Effector CD8-positive, alpha-beta T cell (primary cell): ENCODE measurements at regions not wholly inside any gene's neighbourhood (a gene's known extent, or its start where the extent isn't known, plus 50 kb on each side); places are given as distances from the start of the nearest gene placed in this dataset.

Experiments
- DNase-seq: peaks from one replicate; lab custom pipeline; 2025; lab: John Stamatoyannopoulos, UW

DNA sequence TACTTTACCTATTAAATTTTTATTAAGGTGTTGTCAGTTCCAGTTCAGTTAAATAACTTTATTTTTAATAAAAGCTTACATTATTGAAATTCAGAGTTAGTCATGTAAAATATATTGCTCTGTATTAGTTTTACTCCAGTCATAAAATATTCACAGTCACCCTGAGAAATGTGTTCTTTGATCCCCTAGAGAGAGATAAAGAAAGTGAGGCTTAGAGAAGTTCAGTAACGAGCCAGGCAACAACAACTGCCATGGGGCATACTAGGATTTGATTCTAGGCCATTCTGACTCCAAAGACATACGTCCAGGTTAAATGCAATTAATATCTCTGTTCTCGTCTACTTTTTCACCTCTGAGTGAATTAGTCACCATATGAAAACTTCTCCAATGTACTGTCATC lies 761.9 kb upstream of the CXADR start:
- no peak for DNase-seq

DNA sequence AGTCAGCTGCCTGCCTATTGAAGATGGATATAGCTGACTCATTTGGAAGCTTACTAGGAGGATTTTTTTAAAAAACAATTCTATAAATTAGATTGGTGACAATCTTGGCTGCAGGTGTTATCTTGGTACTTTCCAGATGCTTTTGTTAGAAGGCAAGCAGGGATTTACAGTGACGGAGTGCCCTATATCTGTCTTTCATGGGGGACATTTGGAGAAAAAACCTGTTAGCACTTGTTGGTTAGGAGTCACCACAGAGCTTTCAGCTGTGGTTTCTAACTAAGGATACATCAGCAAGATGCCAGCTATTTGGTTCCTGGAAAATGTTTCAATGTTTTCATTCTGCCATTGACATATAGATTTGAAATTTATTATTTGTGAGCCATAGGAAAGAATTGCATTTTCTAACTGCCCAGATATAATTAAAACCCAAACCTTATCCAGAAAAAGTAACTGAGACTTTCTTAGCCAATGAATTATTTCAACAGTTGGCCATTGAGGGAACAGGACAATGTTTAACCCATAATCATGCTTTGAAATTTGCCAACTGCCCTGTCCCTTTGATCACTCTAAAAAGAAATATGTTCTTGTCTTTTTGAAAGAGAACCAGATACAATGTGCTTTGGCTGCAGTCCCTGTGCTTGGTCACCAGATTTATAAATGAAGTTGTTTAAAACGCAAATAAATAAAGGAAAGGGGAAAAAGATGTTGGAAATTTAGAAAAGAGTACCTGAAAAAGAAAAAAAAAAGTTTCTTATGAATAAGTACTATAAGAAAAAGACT lies 761.0 kb upstream of the CXADR start:
- no peak for DNase-seq

DNA sequence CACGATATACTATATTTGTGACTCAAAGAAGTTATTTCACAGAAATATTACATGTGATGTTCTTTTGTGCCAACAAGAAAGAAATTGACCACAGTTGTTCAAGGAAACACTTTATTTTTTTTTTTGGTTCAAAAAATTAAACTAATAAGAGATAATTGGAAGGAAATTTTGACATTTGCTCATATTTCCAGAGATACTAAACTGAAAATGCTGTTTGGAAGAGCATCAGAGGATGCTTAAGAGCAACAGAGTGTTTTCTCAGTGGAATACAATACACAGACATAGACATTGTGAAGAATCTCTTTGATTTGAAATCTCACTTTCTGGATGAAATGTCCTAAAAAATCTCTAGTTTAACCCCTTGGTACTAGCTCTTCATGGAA lies 760.4 kb upstream of the CXADR start:
- no peak for DNase-seq

DNA sequence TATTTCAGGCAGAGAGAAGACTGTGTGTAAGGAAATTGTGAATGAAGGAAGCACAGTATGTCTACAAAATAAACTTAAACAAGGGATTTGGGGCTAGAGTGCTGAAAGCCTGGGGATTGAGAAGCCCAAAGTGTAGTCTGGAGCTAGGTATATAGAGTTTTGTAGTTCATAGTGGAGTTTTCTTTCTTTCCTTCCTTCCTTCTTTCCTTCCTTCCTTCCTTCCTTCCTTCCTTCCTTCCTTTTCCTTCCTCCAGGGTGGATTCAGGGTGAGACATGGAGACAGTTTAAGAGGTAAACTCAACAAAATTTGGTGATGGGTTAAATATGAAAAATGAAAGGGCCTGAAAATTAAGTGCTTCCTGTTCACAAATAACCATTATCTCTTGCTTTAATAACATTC lies 757.8 kb upstream of the CXADR start:
- DNase-seq, result no peak

DNA sequence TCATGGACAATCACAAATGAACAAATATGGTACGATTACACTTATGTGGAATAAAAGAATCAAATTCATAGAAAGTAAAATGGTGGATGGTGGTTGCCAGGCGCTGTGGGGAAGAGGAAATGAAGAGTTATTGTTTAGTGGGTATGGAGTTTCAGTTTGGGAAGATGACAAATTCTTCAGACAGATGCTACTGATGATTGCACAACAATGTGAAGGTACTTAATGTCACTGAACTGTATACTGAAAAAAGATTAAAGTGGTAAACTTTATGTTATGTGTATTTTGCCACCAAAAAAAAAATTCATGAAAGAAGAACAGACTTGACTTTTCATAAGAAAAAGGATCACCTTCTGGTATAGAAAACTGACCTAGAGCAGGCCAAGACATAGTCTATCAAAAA lies 745.6 kb upstream of the CXADR start:
- no peak for DNase-seq

DNA sequence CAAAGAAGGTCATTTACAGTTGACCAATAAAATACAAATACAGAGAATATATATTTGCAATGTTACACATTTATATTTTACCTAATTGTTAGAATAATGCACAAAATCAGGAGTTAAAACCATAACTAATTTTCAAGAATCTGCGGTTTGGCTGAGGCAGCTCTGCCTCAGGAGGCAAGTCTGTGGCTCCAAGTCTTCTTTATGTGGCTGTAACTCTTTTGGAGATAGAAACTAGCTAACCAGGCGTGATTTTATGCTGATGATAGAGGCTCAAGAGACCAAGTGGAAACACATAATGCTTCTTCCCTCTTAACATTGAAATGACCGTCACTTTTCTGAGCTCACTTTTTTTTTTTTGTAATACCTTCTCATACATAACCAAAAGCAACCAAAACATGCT lies 744.7 kb upstream of the CXADR start:
- DNase-seq, result no peak

DNA sequence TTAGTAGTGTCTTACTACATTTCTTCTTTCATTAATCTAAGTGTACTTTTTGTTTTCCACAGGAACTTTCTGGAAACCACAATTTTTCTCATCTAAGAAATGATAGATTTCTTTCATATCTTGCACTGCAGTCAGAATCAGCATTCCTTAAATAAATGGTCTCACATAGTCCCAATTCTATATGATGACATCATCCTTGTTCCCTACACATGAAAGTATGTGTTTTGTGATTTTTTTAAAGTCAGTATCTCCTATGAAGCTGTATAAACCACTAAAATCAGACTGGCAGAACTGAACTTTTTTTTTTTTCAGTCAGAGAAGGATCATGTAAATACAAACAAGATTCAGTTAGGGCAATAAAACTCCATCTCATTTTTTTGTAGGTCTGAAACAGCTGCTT lies 742.6 kb upstream of the CXADR start:
- no peak for DNase-seq

DNA sequence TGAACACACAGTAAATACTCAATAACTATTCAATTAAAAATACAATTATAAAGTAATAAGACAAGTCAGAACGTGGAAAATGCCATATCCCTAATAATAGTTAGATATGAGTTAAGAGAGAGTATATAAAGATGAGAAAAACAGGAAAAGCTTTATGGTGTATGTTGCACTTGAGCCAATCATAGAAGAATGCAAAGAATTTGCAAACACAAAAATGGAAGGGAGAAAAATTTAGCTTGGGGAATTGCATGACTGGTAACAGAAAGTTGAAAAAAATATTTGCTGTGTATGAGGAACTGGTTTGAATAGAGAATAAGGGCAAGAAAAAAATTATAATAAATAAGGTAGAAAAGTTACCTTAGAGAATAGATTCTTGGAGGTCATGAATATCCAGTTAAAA lies 739.6 kb upstream of the CXADR start:
- DNase-seq, result no peak

DNA sequence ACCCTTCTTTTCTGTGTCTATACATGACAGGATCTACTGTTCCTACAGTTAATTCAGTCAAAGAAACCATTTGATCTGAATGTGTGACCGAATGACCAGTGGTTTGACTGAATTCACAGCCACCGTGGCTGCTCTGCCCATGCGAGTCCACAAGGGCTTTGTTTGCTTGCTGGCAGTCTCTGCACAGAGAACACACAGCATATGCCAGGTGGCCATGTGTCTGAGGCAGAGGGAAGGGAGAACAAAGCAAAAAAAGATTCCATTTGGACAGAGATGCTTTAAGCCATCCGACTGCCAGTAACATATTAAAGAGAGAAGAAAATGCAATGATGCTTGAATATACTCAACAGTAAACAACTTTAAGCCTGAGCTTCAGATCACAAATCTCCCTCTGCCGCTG lies 737.8 kb upstream of the CXADR start:
- no peak for DNase-seq

DNA sequence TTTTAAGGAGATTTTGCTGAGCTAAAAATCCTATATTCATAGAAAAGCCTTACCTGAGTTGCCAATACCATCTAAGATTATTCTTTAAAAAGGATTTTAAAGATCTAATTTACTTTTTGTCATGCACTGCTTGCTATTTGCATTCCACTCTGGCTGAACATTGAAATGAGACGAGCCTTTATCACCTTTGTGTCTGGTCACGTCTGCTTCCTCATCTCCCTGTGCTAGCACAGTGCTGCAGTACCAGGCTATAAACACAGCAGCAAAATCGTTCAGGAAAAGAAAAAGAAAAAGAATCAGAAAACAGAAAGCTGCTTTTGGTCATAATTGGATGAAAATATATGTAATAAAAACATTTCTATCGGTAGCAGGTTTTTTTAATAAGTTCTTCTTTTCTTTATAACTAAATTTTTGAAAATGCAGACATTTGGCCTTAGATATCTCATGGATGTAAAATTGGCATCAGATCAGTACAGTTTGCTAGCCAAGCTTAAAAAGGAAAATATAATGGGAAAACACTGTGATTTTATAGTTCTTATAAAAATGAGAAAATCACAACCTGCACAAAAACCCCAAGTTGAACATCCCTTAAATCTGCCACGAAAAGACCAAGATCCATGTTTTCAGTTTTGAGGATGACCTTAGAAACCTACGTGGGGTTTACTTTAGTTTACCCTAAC lies 735.7 kb upstream of the CXADR start:
- DNase-seq, result no peak

DNA sequence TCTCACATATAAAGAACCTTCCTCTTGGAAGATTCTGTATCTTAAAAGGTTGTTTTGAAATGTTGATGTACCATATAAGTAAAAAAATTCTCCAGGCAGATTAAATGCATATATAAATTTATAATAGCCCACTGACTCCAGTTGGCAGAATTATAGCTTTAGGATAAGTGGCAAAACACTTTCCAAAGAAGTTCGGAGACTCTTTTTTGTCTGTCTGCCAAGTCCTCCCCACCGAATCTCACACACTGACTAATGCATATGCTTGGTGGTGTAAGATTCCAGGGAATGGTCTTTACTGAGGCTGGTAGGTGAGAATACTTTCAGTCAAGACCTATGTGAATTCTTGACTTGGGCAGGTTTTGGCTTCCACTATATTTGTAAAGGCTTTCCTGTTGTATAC lies 724.3 kb upstream of the CXADR start:
- no peak for DNase-seq

DNA sequence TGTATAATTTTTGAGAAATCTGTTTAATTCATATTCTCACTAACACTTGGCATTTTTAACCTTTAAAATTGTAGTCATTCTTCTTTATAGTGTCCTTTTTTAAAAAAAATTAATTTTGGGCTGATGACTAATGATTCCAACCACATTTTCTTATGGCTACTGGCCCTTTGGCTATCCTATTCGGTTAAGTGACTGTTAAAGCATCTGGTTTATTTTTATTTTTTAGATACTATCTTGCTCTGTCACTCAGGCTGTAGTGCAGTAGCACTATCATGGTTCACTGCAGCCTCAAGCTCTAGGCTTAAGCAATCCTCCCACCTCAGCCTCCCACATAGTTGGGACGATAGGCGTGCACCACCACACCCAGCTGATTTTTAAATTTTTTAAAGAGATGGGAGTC lies 723.2 kb upstream of the CXADR start:
- DNase-seq, result no peak

DNA sequence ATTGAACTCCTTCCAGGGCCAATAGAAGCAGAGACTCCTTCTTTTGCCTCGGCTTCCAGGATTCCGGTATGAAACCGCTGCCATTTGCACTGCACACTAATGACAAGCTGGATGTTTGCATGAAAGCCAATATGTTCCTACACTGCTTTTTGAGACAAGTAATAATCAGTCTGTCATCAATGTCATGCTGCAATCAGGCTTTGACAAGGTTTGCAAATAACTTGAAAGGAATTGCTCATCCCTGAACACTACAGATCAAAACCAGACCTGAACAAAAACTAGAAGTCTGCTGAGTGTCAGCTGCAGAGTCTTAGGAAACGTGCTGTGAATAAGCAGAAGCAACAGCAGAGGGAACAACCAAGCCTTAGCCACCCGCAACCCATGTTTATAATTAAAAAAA lies 720.7 kb upstream of the CXADR start:
- no peak for DNase-seq

DNA sequence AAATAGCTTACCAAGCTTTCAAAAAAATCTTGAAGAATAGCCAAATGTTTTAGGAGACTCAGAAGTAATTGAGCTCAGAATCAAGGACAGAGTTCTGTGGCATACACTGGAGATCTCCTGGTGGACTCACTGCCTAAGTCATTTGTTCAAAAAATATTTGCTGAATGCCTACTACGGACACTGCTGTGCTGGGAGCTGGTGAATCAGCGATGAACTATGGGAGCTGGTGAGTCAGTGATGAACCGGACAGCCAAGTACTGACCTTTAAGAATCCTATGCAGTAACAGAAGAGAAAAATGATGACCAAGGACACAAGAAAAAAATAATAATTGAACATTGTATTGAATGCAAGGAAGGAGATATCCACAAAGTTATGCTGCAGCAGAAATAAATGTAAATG lies 717.9 kb upstream of the CXADR start:
- DNase-seq, result no peak

DNA sequence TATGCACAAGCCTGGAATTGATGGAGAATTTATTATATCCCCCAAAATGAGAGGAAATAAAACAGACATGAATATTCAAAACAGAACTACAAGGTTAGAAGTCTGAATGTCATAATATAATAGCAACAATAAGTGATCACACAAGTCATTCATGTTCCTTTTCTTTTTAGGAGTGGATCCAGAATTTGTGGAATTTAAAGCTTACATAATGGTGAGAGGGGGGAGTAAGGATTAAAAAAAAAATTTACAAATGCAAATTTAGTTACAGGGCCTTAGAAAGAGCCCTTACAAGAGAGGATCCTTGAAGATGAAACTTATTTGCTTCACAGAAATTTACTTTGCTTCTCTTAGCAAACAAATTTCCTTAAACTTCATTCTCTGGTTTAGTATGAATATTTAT lies 716.1 kb upstream of the CXADR start:
- no peak for DNase-seq

DNA sequence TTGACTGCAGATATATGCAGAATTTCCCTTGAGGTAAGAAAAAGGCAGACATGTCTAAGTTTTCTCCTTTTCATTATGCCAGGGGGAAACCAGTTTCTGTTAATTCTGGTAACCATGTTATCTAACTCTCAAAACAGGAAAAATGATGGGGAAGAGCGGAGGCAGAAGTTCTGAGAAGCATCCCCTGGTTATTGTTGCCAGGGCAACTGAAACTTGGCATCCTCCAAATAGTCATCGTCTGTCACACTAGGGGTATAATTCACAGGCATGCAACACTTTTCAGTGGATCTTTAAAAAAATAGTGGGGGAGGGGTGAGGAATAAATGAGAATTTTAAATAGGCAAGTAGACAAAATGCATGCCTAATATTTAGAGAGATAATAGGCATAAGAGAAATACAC lies 715.3 kb upstream of the CXADR start:
- no peak for DNase-seq

DNA sequence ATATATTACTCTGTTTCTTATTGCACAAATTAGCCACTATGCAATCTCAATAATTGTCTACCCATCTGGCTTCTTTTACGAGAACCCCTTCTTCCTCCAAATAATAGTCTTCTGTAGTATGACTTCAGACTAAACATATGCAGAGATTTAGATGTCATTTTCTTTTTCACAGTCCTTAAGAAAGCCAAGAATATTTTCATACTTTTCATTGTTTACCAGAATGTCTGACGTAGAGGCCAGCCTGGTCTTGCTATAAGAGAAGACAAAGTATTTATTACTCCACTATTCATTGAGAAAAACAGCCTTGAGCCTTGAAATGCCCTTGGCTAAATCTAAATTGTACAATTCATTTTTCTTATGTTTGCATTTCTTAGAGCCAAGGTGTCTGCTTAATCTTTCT lies 714.9 kb upstream of the CXADR start:
- no peak for DNase-seq

DNA sequence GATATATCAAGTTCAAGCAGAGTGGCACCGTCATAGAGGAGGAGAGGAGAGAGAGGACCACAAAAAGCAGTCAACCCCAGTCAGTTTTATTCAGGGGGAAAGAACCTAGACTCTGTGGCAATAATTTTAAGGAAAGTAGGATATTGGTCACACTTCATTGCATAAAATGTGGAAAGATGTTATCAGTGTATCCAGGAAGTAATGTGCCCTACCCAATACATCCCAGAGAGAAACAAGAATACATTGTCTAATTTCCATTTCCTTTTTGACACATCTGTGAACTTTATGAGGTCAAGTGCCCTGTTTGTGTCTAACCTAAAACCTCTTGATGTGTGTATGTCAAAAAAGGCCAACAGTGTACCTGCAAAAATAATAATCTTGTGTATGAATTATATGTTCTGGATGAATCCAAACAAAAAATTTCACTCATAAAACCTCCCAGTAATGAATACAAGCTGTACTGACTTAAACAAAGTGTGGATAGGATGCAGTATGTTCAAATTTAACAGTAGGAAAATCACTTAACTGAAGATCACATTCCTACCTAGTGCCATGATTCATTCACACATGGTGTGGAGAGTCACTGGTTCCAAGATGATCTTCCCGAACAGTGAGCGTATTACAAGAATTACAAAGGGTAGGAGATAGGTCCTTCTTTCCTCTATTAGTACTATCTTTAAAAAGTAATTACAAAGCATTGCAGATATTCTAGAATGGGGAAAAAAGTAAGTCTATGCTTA lies 712.1 kb upstream of the CXADR start:
- no peak for DNase-seq

DNA sequence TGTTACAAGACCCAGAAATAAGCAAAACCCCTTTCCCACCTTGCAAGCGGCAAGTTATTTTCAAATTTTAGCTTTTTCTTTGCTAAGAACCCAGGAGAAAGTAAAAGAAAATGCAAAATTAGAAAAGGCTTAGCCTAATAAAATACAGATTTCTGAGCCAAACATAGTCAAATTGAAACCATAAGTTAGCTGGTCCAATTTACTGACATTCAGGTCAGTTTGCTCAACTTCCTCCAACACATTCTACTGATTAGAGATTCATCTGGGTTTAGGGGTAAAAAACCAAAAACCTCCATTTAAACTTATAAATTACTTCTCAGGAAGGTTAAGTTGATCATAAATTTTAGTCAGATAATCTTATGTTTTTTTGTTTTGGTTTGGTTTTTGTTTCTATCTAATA lies 701.8 kb upstream of the CXADR start:
- no peak for DNase-seq

DNA sequence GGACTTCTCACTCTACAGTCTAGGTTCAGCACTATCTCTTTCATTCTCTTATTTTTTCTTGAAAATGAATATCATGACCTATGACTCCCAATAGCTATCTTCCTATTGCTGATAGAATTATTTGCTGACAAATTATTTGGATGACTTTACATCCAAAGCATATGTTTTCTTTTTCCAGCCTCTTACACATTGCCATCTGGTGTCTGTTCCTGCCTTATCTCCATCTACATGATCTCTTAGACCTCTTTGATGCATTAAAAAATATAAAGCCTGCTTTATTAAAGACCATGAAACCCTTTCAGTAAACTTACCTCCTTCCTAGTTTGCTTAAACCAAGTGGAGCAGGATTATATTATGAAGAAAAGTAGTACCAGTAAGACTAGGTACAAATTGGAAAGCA lies 700.9 kb upstream of the CXADR start:
- DNase-seq, result no peak

DNA sequence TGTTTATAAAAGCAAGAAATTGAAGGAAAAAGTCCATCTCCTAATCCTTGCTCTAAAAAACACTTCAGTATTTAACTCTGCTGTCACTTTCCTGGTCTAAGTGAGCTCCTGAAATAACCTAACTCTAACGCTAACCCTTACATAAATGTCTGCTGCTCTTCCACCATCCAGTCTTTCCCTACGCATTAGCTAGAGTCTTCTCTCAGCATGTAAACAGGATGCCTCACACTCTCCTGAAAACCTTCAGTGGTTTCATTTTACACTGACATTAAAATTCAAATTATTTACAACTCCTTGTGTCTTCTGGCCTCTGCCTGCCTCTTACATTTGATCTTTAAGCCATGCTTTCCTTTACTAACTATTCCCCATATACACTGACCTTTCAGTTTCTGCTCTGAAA lies 697.6 kb upstream of the CXADR start:
- DNase-seq, result no peak

DNA sequence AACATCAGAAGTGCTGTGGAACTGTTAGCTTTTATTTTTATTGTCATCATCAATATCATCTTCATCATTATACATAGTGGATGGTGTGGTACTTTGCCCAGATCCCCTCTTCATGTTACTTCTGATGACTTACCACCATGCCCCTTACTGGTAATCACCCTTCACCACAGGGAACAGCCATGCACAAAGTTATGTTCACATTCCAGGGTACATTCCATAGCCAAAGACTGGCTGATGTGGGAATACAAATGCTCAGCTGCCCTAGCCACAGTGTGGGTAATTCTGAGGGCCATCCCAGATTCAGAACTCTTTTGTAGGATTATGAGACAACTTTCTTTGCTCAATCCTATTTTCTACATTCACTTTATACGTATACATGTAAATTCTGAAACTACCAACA lies 691.3 kb upstream of the CXADR start:
- no peak for DNase-seq

DNA sequence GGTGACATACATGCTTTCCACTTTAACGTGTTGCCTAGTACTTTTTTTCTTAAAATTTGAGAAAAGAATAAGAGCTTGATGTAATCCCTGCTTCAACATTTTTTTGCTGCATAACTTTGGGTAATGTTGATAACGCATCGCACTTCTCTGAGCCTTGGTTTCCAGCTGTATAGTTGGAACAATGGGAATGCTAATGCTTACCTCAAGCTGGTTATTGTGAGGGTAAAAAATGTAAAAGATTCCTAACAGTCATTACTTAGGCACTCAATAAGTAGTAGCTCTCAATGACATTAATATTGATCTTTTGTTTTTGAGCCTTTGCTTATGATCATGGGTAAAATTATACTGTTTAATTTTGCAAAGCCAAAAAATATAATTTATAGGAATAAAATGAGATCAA lies 683.3 kb upstream of the CXADR start:
- DNase-seq, result no peak
